ENCODE measurements at regions not wholly inside any gene's neighbourhood (a gene's known extent, or its start where the extent isn't known, plus 50 kb on each side); places are given as distances from the start of the nearest gene placed in this dataset.
"Not testable (repeated sequence)": the region's sequence is repeated elsewhere in the genome, so short reads cannot be mapped to it uniquely, and the experiment has no call there.

- TF ChIP-seq, protein P1, sequence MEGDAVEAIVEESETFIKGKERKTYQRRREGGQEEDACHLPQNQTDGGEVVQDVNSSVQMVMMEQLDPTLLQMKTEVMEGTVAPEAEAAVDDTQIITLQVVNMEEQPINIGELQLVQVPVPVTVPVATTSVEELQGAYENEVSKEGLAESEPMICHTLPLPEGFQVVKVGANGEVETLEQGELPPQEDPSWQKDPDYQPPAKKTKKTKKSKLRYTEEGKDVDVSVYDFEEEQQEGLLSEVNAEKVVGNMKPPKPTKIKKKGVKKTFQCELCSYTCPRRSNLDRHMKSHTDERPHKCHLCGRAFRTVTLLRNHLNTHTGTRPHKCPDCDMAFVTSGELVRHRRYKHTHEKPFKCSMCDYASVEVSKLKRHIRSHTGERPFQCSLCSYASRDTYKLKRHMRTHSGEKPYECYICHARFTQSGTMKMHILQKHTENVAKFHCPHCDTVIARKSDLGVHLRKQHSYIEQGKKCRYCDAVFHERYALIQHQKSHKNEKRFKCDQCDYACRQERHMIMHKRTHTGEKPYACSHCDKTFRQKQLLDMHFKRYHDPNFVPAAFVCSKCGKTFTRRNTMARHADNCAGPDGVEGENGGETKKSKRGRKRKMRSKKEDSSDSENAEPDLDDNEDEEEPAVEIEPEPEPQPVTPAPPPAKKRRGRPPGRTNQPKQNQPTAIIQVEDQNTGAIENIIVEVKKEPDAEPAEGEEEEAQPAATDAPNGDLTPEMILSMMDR (conservative IDR thresholded peaks at IDR 0.05; ENCODE audit: low read depth in 2 of 2), result not testable (repeated sequence)
- not testable (repeated sequence) for TF ChIP-seq POLR2AphosphoS5 (IDR thresholded peaks at IDR 0.05; ENCODE audit: low read depth); EZH2 (IDR thresholded peaks at IDR 0.05; ENCODE audit: low read depth, unreplicated experiment); ZNF114 (CRISPR knock-in tag; IDR thresholded peaks at IDR 0.05); EZH2phosphoT487 (IDR thresholded peaks at IDR 0.05; ENCODE audit: unreplicated experiment); JUNB (IDR thresholded peaks at IDR 0.05; ENCODE audit: unreplicated experiment)
- TF ChIP-seq, protein P2, sequence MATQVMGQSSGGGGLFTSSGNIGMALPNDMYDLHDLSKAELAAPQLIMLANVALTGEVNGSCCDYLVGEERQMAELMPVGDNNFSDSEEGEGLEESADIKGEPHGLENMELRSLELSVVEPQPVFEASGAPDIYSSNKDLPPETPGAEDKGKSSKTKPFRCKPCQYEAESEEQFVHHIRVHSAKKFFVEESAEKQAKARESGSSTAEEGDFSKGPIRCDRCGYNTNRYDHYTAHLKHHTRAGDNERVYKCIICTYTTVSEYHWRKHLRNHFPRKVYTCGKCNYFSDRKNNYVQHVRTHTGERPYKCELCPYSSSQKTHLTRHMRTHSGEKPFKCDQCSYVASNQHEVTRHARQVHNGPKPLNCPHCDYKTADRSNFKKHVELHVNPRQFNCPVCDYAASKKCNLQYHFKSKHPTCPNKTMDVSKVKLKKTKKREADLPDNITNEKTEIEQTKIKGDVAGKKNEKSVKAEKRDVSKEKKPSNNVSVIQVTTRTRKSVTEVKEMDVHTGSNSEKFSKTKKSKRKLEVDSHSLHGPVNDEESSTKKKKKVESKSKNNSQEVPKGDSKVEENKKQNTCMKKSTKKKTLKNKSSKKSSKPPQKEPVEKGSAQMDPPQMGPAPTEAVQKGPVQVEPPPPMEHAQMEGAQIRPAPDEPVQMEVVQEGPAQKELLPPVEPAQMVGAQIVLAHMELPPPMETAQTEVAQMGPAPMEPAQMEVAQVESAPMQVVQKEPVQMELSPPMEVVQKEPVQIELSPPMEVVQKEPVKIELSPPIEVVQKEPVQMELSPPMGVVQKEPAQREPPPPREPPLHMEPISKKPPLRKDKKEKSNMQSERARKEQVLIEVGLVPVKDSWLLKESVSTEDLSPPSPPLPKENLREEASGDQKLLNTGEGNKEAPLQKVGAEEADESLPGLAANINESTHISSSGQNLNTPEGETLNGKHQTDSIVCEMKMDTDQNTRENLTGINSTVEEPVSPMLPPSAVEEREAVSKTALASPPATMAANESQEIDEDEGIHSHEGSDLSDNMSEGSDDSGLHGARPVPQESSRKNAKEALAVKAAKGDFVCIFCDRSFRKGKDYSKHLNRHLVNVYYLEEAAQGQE (IDR thresholded peaks at IDR 0.05; ENCODE audit: unreplicated experiment), result not testable (repeated sequence)
Measured at GRCh38 chrX:92298067-92298466, 518.9 kb downstream of the PCDH11X start.
